HG03378 (cell line): ENCODE measurements at regions not wholly inside any gene's neighbourhood (a gene's known extent, or its start where the extent isn't known, plus 50 kb on each side); places are given as distances from the start of the nearest gene placed in this dataset.
"Not testable (repeated sequence)": the region's sequence is repeated elsewhere in the genome, so short reads cannot be mapped to it uniquely, and the experiment has no call there.

Experiments used
- ATAC-seq: cut with Tn5 transposase; IDR thresholded peaks from one replicate; pipeline ENCODE4 v1.9.1; 2021; ENCODE audit warnings: mild to moderate bottlenecking, moderate library complexity; ENCODE audit not compliant: unreplicated experiment

- ATAC-seq = no peak
Measured at GRCh38 chr14:42994051-42994736, 1387.5 kb downstream of the LRFN5 start.

- no peak for ATAC-seq
Measured at GRCh38 chr14:42992930-42993329, 1386.3 kb downstream of the LRFN5 start.

- ATAC-seq = no peak
Measured at GRCh38 chr14:42980419-42980818, 1373.7 kb downstream of the LRFN5 start.

- not testable (repeated sequence) for ATAC-seq
Measured at GRCh38 chr14:42973171-42973570, 1366.5 kb downstream of the LRFN5 start.

- no peak for ATAC-seq
Measured at GRCh38 chr14:42965512-42965911, 1358.8 kb downstream of the LRFN5 start.

GRCh38 chr14:42961509-42961908 is 1354.8 kb downstream of the LRFN5 start:
- no peak for ATAC-seq

- ATAC-seq = no peak
Measured at GRCh38 chr14:42950363-42950762, 1343.7 kb downstream of the LRFN5 start.

- no peak for ATAC-seq
Measured at GRCh38 chr14:42947991-42948390, 1341.3 kb downstream of the LRFN5 start.

- no peak for ATAC-seq
Measured at GRCh38 chr14:42944284-42944683, 1337.6 kb downstream of the LRFN5 start.

- ATAC-seq = no peak
Measured at GRCh38 chr14:42931308-42931707, 1324.6 kb downstream of the LRFN5 start.

- ATAC-seq = no peak
Measured at GRCh38 chr14:42929806-42930480, 1323.3 kb downstream of the LRFN5 start.

- no peak for ATAC-seq
Measured at GRCh38 chr14:42927313-42927712, 1320.6 kb downstream of the LRFN5 start.

GRCh38 chr14:42921901-42922300 is 1315.2 kb downstream of the LRFN5 start:
- no peak for ATAC-seq

GRCh38 chr14:42918615-42919014 is 1311.9 kb downstream of the LRFN5 start:
- no peak for ATAC-seq

GRCh38 chr14:42911642-42912041 is 1305.0 kb downstream of the LRFN5 start:
- ATAC-seq = no peak

- no peak for ATAC-seq
Measured at GRCh38 chr14:42909659-42910058, 1303.0 kb downstream of the LRFN5 start.

GRCh38 chr14:42893183-42893582 is 1286.5 kb downstream of the LRFN5 start:
- ATAC-seq = no peak

GRCh38 chr14:42884100-42884499 is 1277.4 kb downstream of the LRFN5 start:
- ATAC-seq = no peak

- no peak for ATAC-seq
Measured at GRCh38 chr14:42877716-42878115, 1271.0 kb downstream of the LRFN5 start.

GRCh38 chr14:42872786-42873185 is 1266.1 kb downstream of the LRFN5 start:
- no peak for ATAC-seq

GRCh38 chr14:42869681-42870080 is 1263.0 kb downstream of the LRFN5 start:
- ATAC-seq = no peak

- ATAC-seq = no peak
Measured at GRCh38 chr14:42862114-42862513, 1255.4 kb downstream of the LRFN5 start.

GRCh38 chr14:42860371-42860770 is 1253.7 kb downstream of the LRFN5 start:
- no peak for ATAC-seq
